Astrocyte (in vitro differentiated cells and primary cell): ENCODE measurements at regions not wholly inside any gene's neighbourhood (a gene's known extent, or its start where the extent isn't known, plus 50 kb on each side); places are given as distances from the start of the nearest gene placed in this dataset.

Experiments used
- EZH2 ChIP-seq: IDR thresholded peaks from 2 replicates; pipeline ENCODE4 v1.6.1; 2012; ENCODE audit warnings: mild to moderate bottlenecking, low read length, inconsistent platforms; ENCODE audit not compliant: insufficient read depth
- TF ChIP-seq, protein P1 (sequence below): IDR thresholded peaks from 2 replicates; pipeline ENCODE4 v1.5.1; 2011; ENCODE audit warnings: low read depth, mild to moderate bottlenecking, inconsistent platforms, low read length, moderate library complexity; ENCODE audit not compliant: insufficient read depth

DNA sequence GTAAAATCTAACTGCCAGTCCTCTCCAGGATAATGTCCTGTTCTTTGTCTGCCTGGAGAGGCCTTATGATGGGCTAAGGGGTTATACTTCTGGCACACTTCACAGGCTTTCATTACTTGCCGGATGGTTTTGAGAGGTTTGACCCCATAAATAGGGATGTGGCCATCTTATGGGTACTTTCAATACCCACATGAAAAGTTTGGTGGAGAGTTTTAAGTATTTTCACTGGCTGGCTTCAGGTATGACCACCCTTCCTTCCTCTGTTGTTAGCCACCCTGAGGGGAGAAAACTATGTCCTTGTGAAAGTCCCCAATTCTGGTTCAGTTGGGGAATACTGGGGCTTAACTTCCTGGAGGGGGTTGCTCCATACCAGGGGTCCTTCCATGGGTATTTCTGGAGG lies 54.8 kb downstream of the ASCL4 start:
- TF ChIP-seq, protein P1, sequence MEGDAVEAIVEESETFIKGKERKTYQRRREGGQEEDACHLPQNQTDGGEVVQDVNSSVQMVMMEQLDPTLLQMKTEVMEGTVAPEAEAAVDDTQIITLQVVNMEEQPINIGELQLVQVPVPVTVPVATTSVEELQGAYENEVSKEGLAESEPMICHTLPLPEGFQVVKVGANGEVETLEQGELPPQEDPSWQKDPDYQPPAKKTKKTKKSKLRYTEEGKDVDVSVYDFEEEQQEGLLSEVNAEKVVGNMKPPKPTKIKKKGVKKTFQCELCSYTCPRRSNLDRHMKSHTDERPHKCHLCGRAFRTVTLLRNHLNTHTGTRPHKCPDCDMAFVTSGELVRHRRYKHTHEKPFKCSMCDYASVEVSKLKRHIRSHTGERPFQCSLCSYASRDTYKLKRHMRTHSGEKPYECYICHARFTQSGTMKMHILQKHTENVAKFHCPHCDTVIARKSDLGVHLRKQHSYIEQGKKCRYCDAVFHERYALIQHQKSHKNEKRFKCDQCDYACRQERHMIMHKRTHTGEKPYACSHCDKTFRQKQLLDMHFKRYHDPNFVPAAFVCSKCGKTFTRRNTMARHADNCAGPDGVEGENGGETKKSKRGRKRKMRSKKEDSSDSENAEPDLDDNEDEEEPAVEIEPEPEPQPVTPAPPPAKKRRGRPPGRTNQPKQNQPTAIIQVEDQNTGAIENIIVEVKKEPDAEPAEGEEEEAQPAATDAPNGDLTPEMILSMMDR: no peak
- no peak for TF ChIP-seq EZH2
